PC-3 (cell line): ENCODE measurements at regions not wholly inside any gene's neighbourhood (a gene's known extent, or its start where the extent isn't known, plus 50 kb on each side); places are given as distances from the start of the nearest gene placed in this dataset.
"Not testable (repeated sequence)": the region's sequence is repeated elsewhere in the genome, so short reads cannot be mapped to it uniquely, and the experiment has no call there.

ENCODE experiments used
- ATAC-seq: fragments of 200-7000 bp; cut with Tn5 transposase; 2 replicates; pipeline ENCODE4 v1.9.1; 2020; ENCODE audit warnings: mild to moderate bottlenecking, moderate library complexity
- BruUV-seq: library from RNA; stranded (reverse); fragments of 400-500 nt; replicated peaks from 2 replicates; lab custom pipeline; 2021; lab: Mats Ljungman, UMichigan
- CTCF ChIA-PET: fragments of 300-600 bp; sonication (Branson Sonifier 250); formaldehyde crosslinking; loops from one replicate; lab custom pipeline; 2022; ENCODE audit warnings: antibody characterized with exemption; lab: Charles Lee
- POLR2A ChIA-PET: fragments of 300-600 bp; sonication (Branson Sonifier 250); formaldehyde crosslinking; loops from one replicate; lab custom pipeline; 2022; ENCODE audit warnings: antibody characterized with exemption; ENCODE audit not compliant: unreplicated experiment; lab: Charles Lee
- DNase-seq: peaks from one replicate; pipeline ENCODE4 v3.0.0-alpha.2; 2015
- H2AFZ ChIP-seq: fragments of 300-600 bp; sonication (generic); 2 replicates; pipeline ENCODE4 v1.6.0; 2016; ENCODE audit warnings: antibody characterized with exemption, low read length
- H3F3A ChIP-seq: fragments of 300-600 bp; sonication (generic); one replicate; pipeline ENCODE4 v1.6.0; 2017; ENCODE audit warnings: antibody characterized with exemption, low read length, control low read depth, mild to moderate bottlenecking; ENCODE audit not compliant: unreplicated experiment
- H3K27ac ChIP-seq: fragments of 300-600 bp; sonication (generic); 2 replicates; pipeline ENCODE4 v1.5.1; 2016; ENCODE audit warnings: mild to moderate bottlenecking, low read length
- H3K27me3 ChIP-seq: fragments of 300-600 bp; sonication (generic); 2 replicates; pipeline ENCODE4 v1.6.1; 2016; ENCODE audit warnings: low read length, mixed read lengths
- H3K36me3 ChIP-seq: fragments of 300-600 bp; sonication (generic); 2 replicates; pipeline ENCODE4 v1.6.1; 2016; ENCODE audit warnings: low read depth, mixed run types, low read length, mixed read lengths
- H3K4me1 ChIP-seq: fragments of 300-600 bp; sonication (generic); 2 replicates; pipeline ENCODE4 v1.5.1; 2016; ENCODE audit warnings: low read length; ENCODE audit not compliant: insufficient read depth
- H3K4me2 ChIP-seq: fragments of 300-600 bp; sonication (generic); 2 replicates; pipeline ENCODE4 v1.6.0; 2016; ENCODE audit warnings: low read length
- H3K4me3 ChIP-seq: fragments of 300-600 bp; sonication (generic); 2 replicates; pipeline ENCODE4 v1.5.1; 2016; ENCODE audit warnings: mild to moderate bottlenecking, low read length, mixed read lengths
- H3K79me2 ChIP-seq: fragments of 300-600 bp; sonication (generic); 2 replicates; pipeline ENCODE4 v1.6.1; 2017; ENCODE audit warnings: low read length, mixed read lengths
- H3K9ac ChIP-seq: fragments of 300-600 bp; sonication (generic); 2 replicates; pipeline ENCODE4 v1.6.0; 2016; ENCODE audit warnings: mild to moderate bottlenecking, low read length
- H3K9me2 ChIP-seq: fragments of 300-600 bp; sonication (generic); replicated peaks from 2 replicates; pipeline ENCODE4 v1.6.1; 2016; ENCODE audit warnings: mixed run types, low read length, mixed read lengths
- H3K9me3 ChIP-seq: fragments of 300-600 bp; sonication (generic); 2 replicates; pipeline ENCODE4 v1.6.1; 2016; ENCODE audit warnings: low read length, mixed read lengths
- H4K20me1 ChIP-seq: fragments of 300-600 bp; sonication (generic); 2 replicates; pipeline ENCODE4 v1.6.1; 2016; ENCODE audit warnings: low read length, mixed read lengths
- CTCF ChIP-seq: fragments of 300-600 bp; sonication (generic); conservative IDR thresholded peaks from 2 replicates; pipeline ENCODE4 v1.5.1; 2017; ENCODE audit warnings: antibody characterized with exemption, low read depth, mild to moderate bottlenecking, low read length
- EZH2 ChIP-seq: fragments of 300-600 bp; sonication (generic); IDR thresholded peaks from one replicate; pipeline ENCODE4 v1.6.1; 2017; ENCODE audit warnings: antibody characterized with exemption, mild to moderate bottlenecking, low read length; ENCODE audit not compliant: unreplicated experiment
- EZH2phosphoT487 ChIP-seq: fragments of 300-600 bp; sonication (generic); IDR thresholded peaks from 2 replicates; pipeline ENCODE4 v1.6.1; 2018; ENCODE audit warnings: mild to moderate bottlenecking, antibody characterized with exemption, low read length, borderline replicate concordance
- intact Hi-C: fragments of 100-400 bp; cut with micrococcal nuclease; formaldehyde crosslinking; loops from 2 replicates; pipeline ENCODE4 v1.9.0; 2023

- DNase-seq, H3K79me2 ChIP-seq, H3K9me2 ChIP-seq, ATAC-seq, H3K27ac ChIP-seq, H4K20me1 ChIP-seq, intact Hi-C loops, H3K4me1 ChIP-seq, H3K4me3 ChIP-seq, H3F3A ChIP-seq, H3K9ac ChIP-seq, H3K36me3 ChIP-seq, H3K4me2 ChIP-seq, H3K27me3 ChIP-seq, POLR2A ChIA-PET, BruUV-seq, H3K9me3 ChIP-seq: not testable (repeated sequence)
- 0 out of 2 replicates have a peak overlapping the region, but pooled peaks have one; percentile 18 for H2AFZ ChIP-seq
- CTCF ChIA-PET, result interaction anchor here (0.7 kb wide), 1 partner anchor 19 kb away, joined by 4 read pairs; no protein-coding TSS in a partner anchor
Measured at GRCh38 chr13:50755862-50756685, 87.4 kb downstream of the DLEU7 start.

DNA sequence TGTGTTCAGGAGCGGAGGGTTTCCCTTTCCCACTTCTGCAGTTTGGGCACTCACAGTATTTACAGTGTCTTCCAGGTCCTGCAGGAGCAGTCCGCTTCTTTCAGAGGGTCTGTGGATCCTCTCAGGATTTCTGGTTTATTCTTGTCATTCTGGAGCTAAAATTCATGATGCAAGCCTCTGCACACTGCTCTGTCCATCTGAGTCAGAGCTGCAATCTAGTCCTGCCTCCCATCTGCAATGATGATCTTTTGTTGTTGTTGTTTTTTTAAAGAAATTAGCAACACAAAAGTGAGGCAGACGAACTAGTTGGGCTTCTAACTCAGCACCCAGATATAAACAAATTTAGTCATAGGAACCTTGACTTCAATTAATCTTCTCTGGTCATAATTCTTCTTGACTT, 86.5 kb downstream of the DLEU7 start:
- Histone ChIP-seq H2AFZ (no peak overlapping the region), H3K4me1 (no peaks in the 10 kb centered on the region), H3K4me3 (no peak overlapping the region), H3K79me2 (no peaks in the 10 kb centered on the region), H3F3A (no peaks in the 10 kb centered on the region), H3K9me2 (no peaks in the 10 kb centered on the region), H3K27me3 (no peaks in the 10 kb centered on the region), H3K27ac (no peak overlapping the region), H3K9me3 (no peaks in the 10 kb centered on the region), H3K9ac (no peak overlapping the region), H3K36me3 (no peaks in the 10 kb centered on the region), H3K4me2 (no peak overlapping the region), H4K20me1 (no peaks in the 10 kb centered on the region)
- TF ChIP-seq EZH2phosphoT487 (no peak), CTCF (no peak), EZH2 (no peak)
- ATAC-seq, result no peak
- DNase-seq, result no peak
- ChIA-PET POLR2A (no interaction called here), CTCF (no interaction called here)
- BruUV-seq, result no TSS peak
- intact Hi-C loops, result no loop called here

DNA sequence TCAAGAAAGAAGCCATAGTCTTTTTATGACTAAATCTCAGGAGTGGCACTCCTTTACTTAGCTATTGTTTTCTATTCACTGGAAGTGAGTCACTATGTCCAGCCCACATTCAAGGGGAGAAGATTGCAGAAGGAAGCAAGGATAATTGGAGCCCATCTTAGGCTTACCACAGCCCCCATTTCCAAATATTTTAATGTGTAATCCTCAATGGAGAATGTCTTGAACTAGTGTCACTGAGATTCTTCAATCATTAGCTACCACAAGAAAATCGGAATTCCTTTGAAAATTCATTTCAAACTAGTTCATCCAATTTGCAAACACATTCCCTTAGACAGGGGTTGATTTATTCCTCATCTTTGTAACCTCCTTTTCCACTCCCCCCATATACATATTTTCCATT, 84.7 kb downstream of the DLEU7 start:
- no TSS peak for BruUV-seq
- POLR2A ChIA-PET, result interaction anchor here (0.6 kb wide), 1 partner anchor 346 kb away, joined by 4 read pairs; no protein-coding TSS in a partner anchor
- Histone ChIP-seq H2AFZ (no peak overlapping the region), H3K9me2 (no peaks in the 10 kb centered on the region), H3K4me1 (no peaks in the 10 kb centered on the region), H3K36me3 (no peaks in the 10 kb centered on the region), H4K20me1 (no peaks in the 10 kb centered on the region), H3F3A (no peaks in the 10 kb centered on the region), H3K27me3 (peaks cover 5% of the 10 kb centered on the region; the same call in 1 of the 2 replicates), H3K9me3 (no peaks in the 10 kb centered on the region), H3K4me3 (no peak overlapping the region), H3K4me2 (no peak overlapping the region), H3K27ac (no peak overlapping the region), H3K79me2 (no peaks in the 10 kb centered on the region), H3K9ac (no peak overlapping the region)
- no peak for ATAC-seq
- DNase-seq, result no peak
- CTCF ChIA-PET, result no interaction called here
- intact Hi-C loops, result no loop called here
- TF ChIP-seq EZH2 (no peak), CTCF (no peak), EZH2phosphoT487 (no peak)
